Liver (tissue), 3 donors: ENCODE measurements at regions not wholly inside any gene's neighbourhood (a gene's known extent, or its start where the extent isn't known, plus 50 kb on each side); places are given as distances from the start of the nearest gene placed in this dataset.

Experiments
- CTCF ChIP-seq: fragments of 150-350 bp; IDR thresholded peaks from 2 replicates; pipeline ENCODE4 v1.5.1; 2017; ENCODE audit warnings: improper control_type of control experiment, low read depth, low read length; ENCODE audit not compliant: missing input control
- EGR1 ChIP-seq, 2 donors: IDR thresholded peaks; 2 replicates each; pipeline ENCODE4 v1.6.1; 2016 to 2018; ENCODE audit warnings: antibody characterized with exemption in 2 of 2, low read depth in 2 of 2
- GABPA ChIP-seq, 2 donors: IDR thresholded peaks in 1 of 2; conservative IDR thresholded peaks in 1 of 2; 2 replicates each; pipeline ENCODE4 v1.6.1; 2016; ENCODE audit warnings: antibody characterized with exemption in 2 of 2, mild to moderate bottlenecking in 1 of 2, moderate library complexity in 1 of 2
- NR2F2 ChIP-seq: IDR thresholded peaks from 2 replicates; pipeline ENCODE4 v1.6.1; 2016; ENCODE audit warnings: antibody characterized with exemption
- RAD21 ChIP-seq, 2 donors: IDR thresholded peaks; 2 replicates each; pipeline ENCODE4 v1.6.1; 2016; ENCODE audit warnings: antibody characterized with exemption in 2 of 2, mild to moderate bottlenecking in 2 of 2
- SP1 ChIP-seq: IDR thresholded peaks from 2 replicates; pipeline ENCODE4 v1.6.1; 2018; ENCODE audit warnings: antibody characterized with exemption, mild to moderate bottlenecking
- TAF1 ChIP-seq: conservative IDR thresholded peaks from 2 replicates; pipeline ENCODE4 v1.6.1; 2016; ENCODE audit warnings: antibody characterized with exemption, mild to moderate bottlenecking
- YY1 ChIP-seq: IDR thresholded peaks from 2 replicates; pipeline ENCODE4 v1.6.1; 2016; ENCODE audit warnings: antibody characterized with exemption, mild to moderate bottlenecking
- TF ChIP-seq, protein P1 (sequence below): IDR thresholded peaks from 2 replicates; pipeline ENCODE4 v1.6.1; 2016; ENCODE audit warnings: antibody characterized with exemption, mild to moderate bottlenecking
- TF ChIP-seq, protein P2 (sequence below): IDR thresholded peaks from 2 replicates; pipeline ENCODE4 v1.6.1; 2016; ENCODE audit warnings: antibody characterized with exemption
- TF ChIP-seq, protein P3 (sequence below): IDR thresholded peaks from 2 replicates; pipeline ENCODE4 v1.6.1; 2016; ENCODE audit warnings: antibody characterized with exemption
- TF ChIP-seq, protein P4 (sequence below): IDR thresholded peaks from 2 replicates; pipeline ENCODE4 v1.6.1; 2016; ENCODE audit warnings: antibody characterized with exemption
- donor health status: healthy.
- donor health status: healthy.

DNA sequence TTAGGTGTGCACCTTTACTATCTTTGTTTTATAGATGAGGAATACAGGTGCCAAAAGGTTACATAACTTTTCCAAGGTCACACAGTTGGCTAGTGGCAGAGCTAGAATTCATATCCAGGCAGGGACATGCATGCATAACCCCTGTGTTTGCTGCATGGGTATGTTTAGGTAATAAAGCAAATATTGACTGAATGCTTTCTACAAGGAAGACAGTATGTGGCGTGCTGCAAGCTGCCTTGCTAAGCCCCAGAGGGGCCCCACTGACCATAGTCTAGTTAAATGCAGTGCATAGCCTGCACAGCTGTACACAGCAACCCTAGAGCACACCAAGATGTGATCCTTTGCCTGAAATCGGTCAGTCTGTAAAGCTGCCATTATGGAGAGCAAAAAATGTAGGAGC, 320.5 kb upstream of the IGFBP7 start:
- TF ChIP-seq, protein P1, sequence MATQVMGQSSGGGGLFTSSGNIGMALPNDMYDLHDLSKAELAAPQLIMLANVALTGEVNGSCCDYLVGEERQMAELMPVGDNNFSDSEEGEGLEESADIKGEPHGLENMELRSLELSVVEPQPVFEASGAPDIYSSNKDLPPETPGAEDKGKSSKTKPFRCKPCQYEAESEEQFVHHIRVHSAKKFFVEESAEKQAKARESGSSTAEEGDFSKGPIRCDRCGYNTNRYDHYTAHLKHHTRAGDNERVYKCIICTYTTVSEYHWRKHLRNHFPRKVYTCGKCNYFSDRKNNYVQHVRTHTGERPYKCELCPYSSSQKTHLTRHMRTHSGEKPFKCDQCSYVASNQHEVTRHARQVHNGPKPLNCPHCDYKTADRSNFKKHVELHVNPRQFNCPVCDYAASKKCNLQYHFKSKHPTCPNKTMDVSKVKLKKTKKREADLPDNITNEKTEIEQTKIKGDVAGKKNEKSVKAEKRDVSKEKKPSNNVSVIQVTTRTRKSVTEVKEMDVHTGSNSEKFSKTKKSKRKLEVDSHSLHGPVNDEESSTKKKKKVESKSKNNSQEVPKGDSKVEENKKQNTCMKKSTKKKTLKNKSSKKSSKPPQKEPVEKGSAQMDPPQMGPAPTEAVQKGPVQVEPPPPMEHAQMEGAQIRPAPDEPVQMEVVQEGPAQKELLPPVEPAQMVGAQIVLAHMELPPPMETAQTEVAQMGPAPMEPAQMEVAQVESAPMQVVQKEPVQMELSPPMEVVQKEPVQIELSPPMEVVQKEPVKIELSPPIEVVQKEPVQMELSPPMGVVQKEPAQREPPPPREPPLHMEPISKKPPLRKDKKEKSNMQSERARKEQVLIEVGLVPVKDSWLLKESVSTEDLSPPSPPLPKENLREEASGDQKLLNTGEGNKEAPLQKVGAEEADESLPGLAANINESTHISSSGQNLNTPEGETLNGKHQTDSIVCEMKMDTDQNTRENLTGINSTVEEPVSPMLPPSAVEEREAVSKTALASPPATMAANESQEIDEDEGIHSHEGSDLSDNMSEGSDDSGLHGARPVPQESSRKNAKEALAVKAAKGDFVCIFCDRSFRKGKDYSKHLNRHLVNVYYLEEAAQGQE = no peak
- TF ChIP-seq CTCF (no peak), SP1 (no peak), RAD21 (IDR thresholded peaks at IDR 0.05) (no peak), YY1 (no peak), TAF1 (no peak), EGR1 (IDR thresholded peaks at IDR 0.05; ENCODE audit: low read depth in 2 of 2) (no peak), NR2F2 (no peak), GABPA (IDR thresholded peaks at IDR 0.05 in 1 of 2, conservative IDR thresholded peaks at IDR 0.05 in 1 of 2) (no peak)
- TF ChIP-seq, protein P2, sequence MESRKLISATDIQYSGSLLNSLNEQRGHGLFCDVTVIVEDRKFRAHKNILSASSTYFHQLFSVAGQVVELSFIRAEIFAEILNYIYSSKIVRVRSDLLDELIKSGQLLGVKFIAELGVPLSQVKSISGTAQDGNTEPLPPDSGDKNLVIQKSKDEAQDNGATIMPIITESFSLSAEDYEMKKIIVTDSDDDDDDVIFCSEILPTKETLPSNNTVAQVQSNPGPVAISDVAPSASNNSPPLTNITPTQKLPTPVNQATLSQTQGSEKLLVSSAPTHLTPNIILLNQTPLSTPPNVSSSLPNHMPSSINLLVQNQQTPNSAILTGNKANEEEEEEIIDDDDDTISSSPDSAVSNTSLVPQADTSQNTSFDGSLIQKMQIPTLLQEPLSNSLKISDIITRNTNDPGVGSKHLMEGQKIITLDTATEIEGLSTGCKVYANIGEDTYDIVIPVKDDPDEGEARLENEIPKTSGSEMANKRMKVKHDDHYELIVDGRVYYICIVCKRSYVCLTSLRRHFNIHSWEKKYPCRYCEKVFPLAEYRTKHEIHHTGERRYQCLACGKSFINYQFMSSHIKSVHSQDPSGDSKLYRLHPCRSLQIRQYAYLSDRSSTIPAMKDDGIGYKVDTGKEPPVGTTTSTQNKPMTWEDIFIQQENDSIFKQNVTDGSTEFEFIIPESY = no peak
- TF ChIP-seq, protein P3, sequence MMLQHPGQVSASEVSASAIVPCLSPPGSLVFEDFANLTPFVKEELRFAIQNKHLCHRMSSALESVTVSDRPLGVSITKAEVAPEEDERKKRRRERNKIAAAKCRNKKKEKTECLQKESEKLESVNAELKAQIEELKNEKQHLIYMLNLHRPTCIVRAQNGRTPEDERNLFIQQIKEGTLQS = no peak
- TF ChIP-seq, protein P4, sequence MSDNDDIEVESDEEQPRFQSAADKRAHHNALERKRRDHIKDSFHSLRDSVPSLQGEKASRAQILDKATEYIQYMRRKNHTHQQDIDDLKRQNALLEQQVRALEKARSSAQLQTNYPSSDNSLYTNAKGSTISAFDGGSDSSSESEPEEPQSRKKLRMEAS = no peak
